Keratinocyte (primary cell): ENCODE measurements at regions not wholly inside any gene's neighbourhood (a gene's known extent, or its start where the extent isn't known, plus 50 kb on each side); places are given as distances from the start of the nearest gene placed in this dataset.

Experiments used
- DNase-seq: peaks from one replicate; pipeline ENCODE4 v3.0.0-alpha.2; 2011; ENCODE audit warnings: low read depth, missing footprints, low spot score
- FAIRE-seq: peaks from 2 replicates; lab custom pipeline; 2011; peaks lifted over from hg19 to GRCh38; lab: Jason Lieb, UNC
- H2AFZ ChIP-seq: 2 replicates; pipeline ENCODE4 v1.6.0; 2012; ENCODE audit warnings: low read length, control low read depth, inconsistent platforms; ENCODE audit not compliant: control insufficient read depth
- H3K27ac ChIP-seq: 2 replicates; pipeline ENCODE4 v1.5.1; 2011; ENCODE audit warnings: low read length; ENCODE audit not compliant: control insufficient read depth, insufficient read depth
- H3K27me3 ChIP-seq: 3 replicates; pipeline ENCODE4 v1.6.0; 2011; ENCODE audit warnings: low read length; ENCODE audit not compliant: control insufficient read depth, insufficient read depth; ENCODE audit errors: extremely low read depth
- H3K36me3 ChIP-seq, 2 experiments: 2 replicates in 1 of 2; 3 replicates in 1 of 2; pipeline ENCODE4 v1.5.1; 2011; ENCODE audit warnings: low read length in 2 of 2, mild to moderate bottlenecking in 1 of 2; ENCODE audit not compliant: control insufficient read depth in 2 of 2, insufficient read depth in 2 of 2; ENCODE audit errors: extremely low read depth in 1 of 2
- H3K4me1 ChIP-seq: 3 replicates; pipeline ENCODE4 v1.5.1; 2011; ENCODE audit warnings: low read length; ENCODE audit not compliant: control insufficient read depth, insufficient read depth; ENCODE audit errors: extremely low read depth
- H3K4me2 ChIP-seq: 3 replicates; pipeline ENCODE4 v1.6.0; 2011; ENCODE audit warnings: low read depth, low read length; ENCODE audit not compliant: control insufficient read depth, insufficient read depth; ENCODE audit errors: extremely low read depth
- H3K4me3 ChIP-seq, 3 experiments: fragments of 200-600 bp in 1 of 3; sonication (generic) in 1 of 3; 2 replicates in 2 of 3; 3 replicates in 1 of 3; pipeline ENCODE4 v1.5.1; 2011 to 2016; ENCODE audit warnings: low read length in 3 of 3, mild to moderate bottlenecking in 3 of 3, control low read depth in 2 of 3, inconsistent platforms in 1 of 3, low read depth in 1 of 3, mixed read lengths in 1 of 3, mixed run types in 1 of 3, moderate library complexity in 1 of 3; ENCODE audit not compliant: control insufficient read depth in 2 of 3, insufficient read depth in 2 of 3; ENCODE audit errors: extremely low read depth in 1 of 3
- H3K79me2 ChIP-seq: 2 replicates; pipeline ENCODE4 v1.6.0; 2012; ENCODE audit warnings: low read length; ENCODE audit not compliant: control insufficient read depth, insufficient read depth
- H3K9ac ChIP-seq: 3 replicates; pipeline ENCODE4 v1.6.0; 2011; ENCODE audit warnings: low read length; ENCODE audit not compliant: control insufficient read depth, insufficient read depth; ENCODE audit errors: extremely low read depth
- H3K9me1 ChIP-seq: 3 replicates; pipeline ENCODE4 v1.6.0; 2011; ENCODE audit warnings: low read length; ENCODE audit not compliant: control insufficient read depth, insufficient read depth; ENCODE audit errors: extremely low read depth
- H3K9me3 ChIP-seq: 2 replicates; pipeline ENCODE4 v1.5.1; 2012; ENCODE audit warnings: low read depth, low read length; ENCODE audit not compliant: control insufficient read depth
- H4K20me1 ChIP-seq: 3 replicates; pipeline ENCODE4 v1.6.0; 2011; ENCODE audit warnings: low read length; ENCODE audit not compliant: control insufficient read depth, insufficient read depth; ENCODE audit errors: extremely low read depth
- EZH2 ChIP-seq: IDR thresholded peaks from one replicate; pipeline ENCODE4 v1.6.1; 2012; ENCODE audit warnings: inconsistent platforms, mild to moderate bottlenecking, low read length, moderate library complexity
- dilution Hi-C: fragments of 300-500 bp; cut with MboI; formaldehyde crosslinking; loops from one replicate; pipeline ENCODE4 v1.7.0; 2020; ENCODE audit warnings: low sequenced_read_pairs; ENCODE audit not compliant: extremely low pct_ligation_motif_present
- TF ChIP-seq, protein P1 (sequence below), 3 experiments: IDR thresholded peaks in 1 of 3; conservative IDR thresholded peaks in 1 of 3; optimal IDR thresholded peaks in 1 of 3; 2 replicates in 2 of 3; 3 replicates in 1 of 3; pipeline versions ENCODE3 to v1.5.1; 2011; ENCODE audit warnings: low read length in 3 of 3, mild to moderate bottlenecking in 3 of 3, moderate library complexity in 2 of 3, control low read depth in 1 of 3, inconsistent platforms in 1 of 3; ENCODE audit not compliant: insufficient read depth in 2 of 3; ENCODE audit errors: extremely low read depth in 1 of 3

- Histone ChIP-seq H4K20me1 (no peaks in the 10 kb centered on the region), H3K9me3 (no peaks in the 10 kb centered on the region), H3K4me1 (no peaks in the 10 kb centered on the region), H3K4me3 (no peak overlapping the region), H3K36me3 (no peaks in the 10 kb centered on the region), H3K27me3 (no peaks in the 10 kb centered on the region), H2AFZ (no peak overlapping the region), H3K9ac (no peak overlapping the region), H3K79me2 (no peaks in the 10 kb centered on the region), H3K4me2 (no peak overlapping the region), H3K9me1 (no peaks in the 10 kb centered on the region), H3K27ac (no peak overlapping the region)
- dilution Hi-C loops: no loop called here
- FAIRE-seq: no peak
- TF ChIP-seq EZH2: no peak
- TF ChIP-seq, protein P1, sequence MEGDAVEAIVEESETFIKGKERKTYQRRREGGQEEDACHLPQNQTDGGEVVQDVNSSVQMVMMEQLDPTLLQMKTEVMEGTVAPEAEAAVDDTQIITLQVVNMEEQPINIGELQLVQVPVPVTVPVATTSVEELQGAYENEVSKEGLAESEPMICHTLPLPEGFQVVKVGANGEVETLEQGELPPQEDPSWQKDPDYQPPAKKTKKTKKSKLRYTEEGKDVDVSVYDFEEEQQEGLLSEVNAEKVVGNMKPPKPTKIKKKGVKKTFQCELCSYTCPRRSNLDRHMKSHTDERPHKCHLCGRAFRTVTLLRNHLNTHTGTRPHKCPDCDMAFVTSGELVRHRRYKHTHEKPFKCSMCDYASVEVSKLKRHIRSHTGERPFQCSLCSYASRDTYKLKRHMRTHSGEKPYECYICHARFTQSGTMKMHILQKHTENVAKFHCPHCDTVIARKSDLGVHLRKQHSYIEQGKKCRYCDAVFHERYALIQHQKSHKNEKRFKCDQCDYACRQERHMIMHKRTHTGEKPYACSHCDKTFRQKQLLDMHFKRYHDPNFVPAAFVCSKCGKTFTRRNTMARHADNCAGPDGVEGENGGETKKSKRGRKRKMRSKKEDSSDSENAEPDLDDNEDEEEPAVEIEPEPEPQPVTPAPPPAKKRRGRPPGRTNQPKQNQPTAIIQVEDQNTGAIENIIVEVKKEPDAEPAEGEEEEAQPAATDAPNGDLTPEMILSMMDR (optimal IDR thresholded peaks at IDR 0.05 in 1 of 3, IDR thresholded peaks at IDR 0.05 in 1 of 3, conservative IDR thresholded peaks at IDR 0.05 in 1 of 3; ENCODE audit: extremely low read depth in 1 of 3, insufficient read depth in 2 of 3, low read length in 3 of 3): no peak
- no peak for DNase-seq
Measured at GRCh38 chr5:2874099-2874498, 122.6 kb upstream of the IRX2 start.

DNA sequence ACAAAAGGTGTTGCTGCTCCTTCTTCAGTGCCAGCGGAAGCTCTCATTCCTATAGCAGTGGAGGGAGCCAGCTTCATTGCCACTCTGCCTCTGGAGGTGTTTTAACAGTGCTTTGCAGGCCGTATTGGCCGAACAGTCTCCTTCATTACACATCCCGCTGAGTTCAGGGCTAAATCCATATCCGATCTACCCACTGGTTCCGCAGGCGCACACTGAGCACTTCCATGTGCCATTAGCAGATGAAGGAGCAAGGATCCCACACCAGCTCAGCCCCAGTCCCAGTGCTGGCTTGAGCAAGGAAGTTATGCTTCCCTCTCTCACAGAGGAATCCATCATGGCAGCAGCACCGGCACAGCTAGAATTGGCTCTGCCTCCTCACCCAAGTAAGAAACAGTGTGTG, 121.2 kb upstream of the IRX2 start:
- no peaks in the 10 kb centered on the region for H3K27me3 ChIP-seq
- H3K4me1 ChIP-seq: no peaks in the 10 kb centered on the region
- H3K4me3 ChIP-seq: no peak overlapping the region
- H3K9me3 ChIP-seq: no peaks in the 10 kb centered on the region
- no peak overlapping the region for H3K27ac ChIP-seq
- no peaks in the 10 kb centered on the region for H3K79me2 ChIP-seq
- H3K9me1 ChIP-seq: no peaks in the 10 kb centered on the region
- no peak for FAIRE-seq
- TF ChIP-seq EZH2: no peak
- TF ChIP-seq, protein P1 (optimal IDR thresholded peaks at IDR 0.05 in 1 of 3, IDR thresholded peaks at IDR 0.05 in 1 of 3, conservative IDR thresholded peaks at IDR 0.05 in 1 of 3; ENCODE audit: extremely low read depth in 1 of 3, insufficient read depth in 2 of 3, low read length in 3 of 3): no peak
- no peak overlapping the region for H3K9ac ChIP-seq
- DNase-seq: no peak
- no peaks in the 10 kb centered on the region for H4K20me1 ChIP-seq
- no peaks in the 10 kb centered on the region for H3K36me3 ChIP-seq
- no peak overlapping the region for H2AFZ ChIP-seq
- dilution Hi-C loops: no loop called here
- no peak overlapping the region for H3K4me2 ChIP-seq
